ENCODE measurements at regions not wholly inside any gene's neighbourhood (a gene's known extent, or its start where the extent isn't known, plus 50 kb on each side); places are given as distances from the start of the nearest gene placed in this dataset.
A peak's percentile ranks its signal among the peaks of the same experiment; 100 is the strongest.

DNA sequence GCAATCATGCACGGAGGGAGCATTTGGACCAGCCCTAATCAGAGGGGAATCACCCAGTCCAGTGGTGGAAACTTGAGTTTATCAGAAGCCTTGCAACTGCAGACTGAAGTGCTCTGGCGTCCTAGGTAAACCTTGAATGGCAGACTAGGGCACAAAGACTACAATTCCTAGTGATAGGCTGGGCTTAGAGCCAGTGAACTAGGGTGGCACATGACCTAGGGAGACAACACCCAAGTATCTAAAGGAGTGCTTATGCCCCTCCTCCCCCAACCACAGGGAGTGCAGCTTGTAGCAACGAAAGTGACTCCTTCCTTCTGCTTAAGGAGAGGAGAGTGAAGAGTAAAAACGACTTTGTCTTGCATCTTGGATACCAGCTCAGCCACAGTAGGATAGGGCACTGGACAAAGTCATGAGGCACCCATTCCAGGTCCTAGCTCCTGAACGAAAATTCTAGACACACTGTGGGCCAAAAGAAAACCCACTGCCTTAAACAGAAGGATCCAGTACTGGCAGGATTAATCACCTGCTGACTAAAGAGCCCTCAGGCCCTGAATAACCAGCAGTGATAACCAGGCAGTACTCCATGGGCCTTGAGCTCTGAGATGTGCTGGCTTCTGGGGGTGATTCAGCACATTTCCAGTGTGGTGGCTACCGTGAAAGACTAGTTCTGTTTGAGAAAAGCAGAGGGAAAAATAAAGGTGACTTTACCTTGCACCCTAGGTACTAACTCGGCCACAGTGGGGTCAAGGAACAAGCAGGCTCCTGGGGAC, 58.7 kb upstream of the STARD8 start:
- peak; percentile 64 for DNase-seq

DNA sequence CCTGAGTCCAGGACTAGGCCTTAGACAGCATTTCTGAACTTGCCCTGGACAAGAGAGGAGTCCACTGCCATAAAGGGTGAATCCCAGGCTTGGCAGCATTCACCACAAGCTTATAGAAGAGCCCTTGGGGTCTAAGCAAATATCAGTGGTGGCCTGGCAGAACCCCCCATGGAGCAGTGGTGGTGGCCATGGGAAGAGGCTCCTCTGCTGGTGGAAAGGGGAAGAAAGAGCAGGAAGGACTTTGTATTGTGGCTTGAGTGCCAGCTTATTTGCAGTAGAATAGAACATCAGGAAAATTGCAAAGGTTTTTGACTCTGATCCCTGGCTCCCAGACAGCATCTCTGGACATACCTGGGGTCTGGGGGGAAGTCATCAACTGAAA, 58.1 kb upstream of the STARD8 start:
- no peak for DNase-seq

DNA sequence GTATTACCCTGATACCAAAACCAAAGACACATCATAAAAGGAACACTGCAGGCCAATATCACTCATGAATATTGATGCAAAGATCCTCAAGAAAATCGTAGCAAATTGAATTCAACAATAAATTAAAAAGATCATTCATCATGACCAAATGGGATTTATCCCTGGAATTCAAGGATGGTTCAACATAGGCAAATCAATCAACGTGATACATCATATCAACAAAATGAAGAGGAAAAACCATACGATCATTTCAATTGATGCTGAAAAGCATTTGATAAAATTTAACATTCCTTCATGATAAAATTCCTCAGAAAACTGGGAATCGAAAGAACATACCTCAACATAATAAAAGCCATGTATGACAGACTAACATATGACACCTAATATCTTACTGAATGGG, 52.7 kb upstream of the STARD8 start:
- DNase-seq: no peak

DNA sequence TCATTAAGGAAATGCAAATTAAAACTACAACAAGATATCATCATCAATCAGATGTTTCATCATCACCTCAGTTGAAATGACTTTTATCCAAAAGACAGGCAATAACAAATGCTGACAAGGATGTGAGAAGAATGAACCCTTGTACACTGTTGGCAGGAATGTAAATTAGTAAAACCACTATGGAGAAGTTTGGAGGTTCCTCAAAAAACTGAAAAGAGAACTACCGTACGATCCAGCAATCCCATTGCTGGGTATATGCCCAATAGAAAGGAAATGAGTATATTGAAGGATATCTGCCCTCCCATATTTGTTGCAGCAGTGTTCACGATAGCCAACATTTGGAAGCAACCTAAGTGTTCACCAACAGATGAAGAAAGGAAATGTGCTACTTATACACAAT, 50.6 kb upstream of the STARD8 start:
- DNase-seq: no peak
